LNCaP clone FGC (cell line): ENCODE measurements at regions not wholly inside any gene's neighbourhood (a gene's known extent, or its start where the extent isn't known, plus 50 kb on each side); places are given as distances from the start of the nearest gene placed in this dataset.
"Not testable (repeated sequence)": the region's sequence is repeated elsewhere in the genome, so short reads cannot be mapped to it uniquely, and the experiment has no call there.

Experiments
- DNase-seq: peaks from one replicate; pipeline ENCODE4 v3.0.0-alpha.2; 2011; ENCODE audit warnings: low read depth
- H3K4me3 ChIP-seq: 2 replicates; pipeline ENCODE4 v1.5.1; 2011; ENCODE audit warnings: mild to moderate bottlenecking, low read depth, low read length, control low read depth
- TF ChIP-seq, protein P1 (sequence below): IDR thresholded peaks from 2 replicates; pipeline ENCODE4 v1.5.1; 2012; ENCODE audit warnings: mild to moderate bottlenecking; ENCODE audit not compliant: control insufficient read depth, insufficient read depth; ENCODE audit errors: extremely low read depth

DNA sequence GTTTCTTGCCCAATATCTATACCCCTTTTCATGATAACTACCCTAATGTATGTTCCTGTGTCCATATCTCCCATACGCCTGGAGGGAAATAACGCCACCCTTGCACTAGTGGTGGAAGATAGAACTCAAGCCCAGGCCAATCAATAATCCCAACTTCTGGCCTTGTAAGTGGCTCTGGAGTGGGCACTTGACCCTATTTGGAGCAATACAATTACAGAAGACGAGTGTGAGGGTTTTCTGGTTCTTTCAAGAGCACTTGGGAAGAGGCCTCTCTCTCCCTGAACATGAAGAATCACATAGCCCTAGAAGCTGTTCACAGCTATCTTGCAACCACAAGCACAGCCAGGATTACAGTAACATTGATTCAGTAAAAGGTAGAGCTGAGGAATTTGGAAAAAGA, 217.9 kb downstream of the RAB11FIP4 start:
- H3K4me3 ChIP-seq, result no peak overlapping the region
- TF ChIP-seq, protein P1, sequence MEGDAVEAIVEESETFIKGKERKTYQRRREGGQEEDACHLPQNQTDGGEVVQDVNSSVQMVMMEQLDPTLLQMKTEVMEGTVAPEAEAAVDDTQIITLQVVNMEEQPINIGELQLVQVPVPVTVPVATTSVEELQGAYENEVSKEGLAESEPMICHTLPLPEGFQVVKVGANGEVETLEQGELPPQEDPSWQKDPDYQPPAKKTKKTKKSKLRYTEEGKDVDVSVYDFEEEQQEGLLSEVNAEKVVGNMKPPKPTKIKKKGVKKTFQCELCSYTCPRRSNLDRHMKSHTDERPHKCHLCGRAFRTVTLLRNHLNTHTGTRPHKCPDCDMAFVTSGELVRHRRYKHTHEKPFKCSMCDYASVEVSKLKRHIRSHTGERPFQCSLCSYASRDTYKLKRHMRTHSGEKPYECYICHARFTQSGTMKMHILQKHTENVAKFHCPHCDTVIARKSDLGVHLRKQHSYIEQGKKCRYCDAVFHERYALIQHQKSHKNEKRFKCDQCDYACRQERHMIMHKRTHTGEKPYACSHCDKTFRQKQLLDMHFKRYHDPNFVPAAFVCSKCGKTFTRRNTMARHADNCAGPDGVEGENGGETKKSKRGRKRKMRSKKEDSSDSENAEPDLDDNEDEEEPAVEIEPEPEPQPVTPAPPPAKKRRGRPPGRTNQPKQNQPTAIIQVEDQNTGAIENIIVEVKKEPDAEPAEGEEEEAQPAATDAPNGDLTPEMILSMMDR, result no peak
- DNase-seq, result no peak

DNA sequence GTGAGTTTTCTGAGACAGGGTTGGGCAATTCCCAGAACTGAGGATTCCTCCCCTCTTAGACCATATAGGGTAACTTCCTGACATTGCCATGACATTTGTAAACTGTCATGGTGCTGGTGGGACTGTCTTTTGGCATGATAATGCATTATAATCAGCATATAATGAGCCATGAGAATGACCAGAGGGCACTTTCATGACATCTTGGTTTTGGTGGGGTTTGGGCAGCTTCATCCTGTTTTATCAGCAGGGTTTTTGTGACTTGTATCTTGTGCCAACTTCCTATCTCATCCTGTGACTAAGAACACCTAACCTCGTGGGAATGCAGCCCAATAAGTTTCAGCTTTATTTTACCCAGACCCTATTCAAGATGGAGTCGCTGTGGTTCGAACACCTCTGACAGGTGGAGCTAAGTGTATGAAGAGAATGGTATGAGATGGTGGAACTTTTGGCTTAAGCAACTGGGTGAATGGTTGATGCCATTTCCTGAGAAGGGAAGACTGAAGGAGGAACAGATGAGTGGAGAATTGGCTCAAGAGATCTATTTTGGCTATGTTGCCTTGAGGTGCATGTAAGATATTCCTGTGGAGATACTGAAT, 217.3 kb downstream of the RAB11FIP4 start:
- DNase-seq, result no peak
- no peak overlapping the region for H3K4me3 ChIP-seq
- TF ChIP-seq, protein P1, result no peak

DNA sequence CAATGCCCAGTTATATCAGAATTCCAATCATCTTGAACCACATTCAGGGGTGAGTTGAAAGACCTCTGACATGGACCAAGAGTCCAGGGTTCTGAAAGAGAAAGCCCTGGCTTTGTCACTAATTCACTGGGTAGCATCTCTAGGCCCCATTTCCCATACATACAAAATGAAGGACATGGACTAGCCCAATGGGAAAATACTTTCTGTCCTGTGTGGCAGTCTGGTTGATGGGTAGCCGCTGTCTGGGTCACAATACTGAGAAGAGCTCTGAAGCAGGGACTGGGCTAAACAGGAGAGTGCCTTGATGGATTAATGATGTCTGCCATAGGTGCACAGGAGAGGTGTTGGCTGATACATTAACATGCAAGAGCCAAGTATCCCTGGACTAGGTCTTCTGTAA, 214.3 kb downstream of the RAB11FIP4 start:
- DNase-seq, result no peak
- H3K4me3 ChIP-seq, result no peak overlapping the region
- TF ChIP-seq, protein P1, result no peak

DNA sequence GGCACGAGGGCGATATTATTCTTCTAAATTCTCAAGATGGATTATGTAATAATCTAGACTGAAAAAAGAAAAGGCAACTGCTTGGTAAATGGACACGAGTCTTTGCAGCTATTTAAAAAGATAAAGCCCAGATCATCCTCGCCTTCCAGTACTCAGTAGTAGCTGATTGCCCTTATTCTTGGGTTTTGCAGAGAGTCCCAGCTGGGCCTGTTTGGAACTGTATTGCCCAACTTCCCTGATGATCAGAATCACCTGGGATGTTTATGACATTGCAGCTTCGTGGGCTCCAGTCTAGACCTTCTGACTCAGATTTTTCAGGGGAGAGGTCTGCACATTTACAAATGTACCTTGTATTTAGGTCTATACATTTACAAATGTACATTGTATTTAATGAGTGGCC, 213.5 kb downstream of the RAB11FIP4 start:
- DNase-seq, result no peak
- TF ChIP-seq, protein P1, result no peak
- H3K4me3 ChIP-seq, result no peak overlapping the region

DNA sequence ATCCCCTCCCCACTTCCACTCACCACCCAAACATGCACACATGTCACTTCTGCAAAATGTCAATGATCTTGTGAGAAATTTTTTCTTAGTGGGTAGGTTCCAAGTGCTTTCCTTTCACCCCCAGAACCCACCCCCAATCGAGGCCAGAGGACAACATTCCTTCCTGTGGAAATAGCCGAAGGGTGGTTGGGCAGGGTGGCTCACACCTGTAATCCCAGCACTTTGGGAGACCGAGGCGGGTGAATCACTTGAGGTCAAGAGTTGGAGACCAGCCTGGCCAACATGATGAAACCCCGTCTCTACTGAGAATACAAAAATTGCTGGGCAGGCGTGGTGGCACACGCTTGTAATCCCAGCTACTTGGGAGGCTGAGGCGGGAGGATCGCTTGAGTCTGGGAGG, 208.7 kb downstream of the RAB11FIP4 start:
- H3K4me3 ChIP-seq, DNase-seq: not testable (repeated sequence)

DNA sequence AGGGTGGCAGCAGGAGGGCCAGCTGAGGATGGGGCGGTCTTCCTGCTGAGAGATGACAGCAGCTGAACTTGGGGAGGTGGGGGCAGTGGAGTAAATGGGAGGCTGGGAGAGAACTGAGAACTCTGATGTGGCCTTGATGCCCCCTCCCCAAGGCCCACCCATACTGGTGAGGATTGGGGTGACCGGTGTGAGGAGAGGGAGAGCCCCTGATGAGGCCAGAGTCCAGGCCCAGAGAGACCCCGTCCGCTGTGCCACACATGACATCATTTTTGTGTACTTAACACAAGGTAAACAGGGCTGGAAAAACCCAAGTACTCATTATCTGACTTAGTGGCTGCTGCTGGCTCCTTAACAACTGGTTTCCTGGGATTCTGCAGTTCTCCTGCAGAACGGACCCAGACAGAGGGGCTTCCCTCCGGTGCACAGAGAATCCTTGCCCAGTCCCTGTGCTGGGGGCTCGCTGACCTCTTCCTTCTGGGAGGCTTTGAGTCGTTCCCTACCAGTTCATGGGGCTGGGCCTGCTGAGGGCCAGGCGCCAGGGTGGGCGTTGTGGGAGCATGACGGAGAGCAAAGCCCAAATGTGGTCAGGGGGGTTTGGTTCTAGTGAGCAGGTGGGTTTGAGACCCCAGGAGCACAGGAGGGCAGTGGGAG, 207.6 kb downstream of the RAB11FIP4 start:
- TF ChIP-seq, protein P1, result no peak
- H3K4me3 ChIP-seq, result no peak overlapping the region
- DNase-seq, result peak; percentile 26

DNA sequence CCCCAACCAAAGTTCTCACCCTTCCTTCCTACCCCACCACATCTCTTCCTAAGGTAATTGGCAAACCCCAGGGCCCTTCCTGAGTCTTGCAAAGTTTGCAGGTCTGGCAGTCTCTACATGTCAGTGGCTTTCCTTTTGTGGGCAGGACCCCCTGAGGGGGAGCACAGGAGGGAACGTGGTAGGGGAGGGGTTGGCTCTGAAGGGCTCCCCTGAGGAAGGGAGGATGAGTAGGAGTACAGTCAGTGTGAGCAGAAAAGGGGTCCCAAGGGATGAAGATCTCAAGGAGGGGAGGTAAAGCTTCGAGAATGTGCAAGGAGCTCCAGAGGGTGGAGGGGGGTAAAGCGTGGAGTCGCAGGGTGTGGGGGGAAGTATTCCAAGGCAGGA, 206.9 kb downstream of the RAB11FIP4 start:
- TF ChIP-seq, protein P1, result no peak
- DNase-seq, result no peak

More for the DNA sequence above, 206.9 kb downstream of the RAB11FIP4 start:
- no peak overlapping the region for H3K4me3 ChIP-seq
